NCI-H2107 treated with DMSO at 0.1 percent for 48 hours (cell line): ENCODE measurements at regions not wholly inside any gene's neighbourhood (a gene's known extent, or its start where the extent isn't known, plus 50 kb on each side); places are given as distances from the start of the nearest gene placed in this dataset.

Experiments used
- DNase-seq: peaks from one replicate; lab custom pipeline; 2025; ENCODE audit not compliant: unreplicated experiment; lab: John Stamatoyannopoulos, UW

GRCh38 chr13:72457151-72457550 is 270.3 kb downstream of the MZT1 start:
- no peak for DNase-seq

GRCh38 chr13:72456486-72456885 is 270.9 kb downstream of the MZT1 start:
- DNase-seq, result no peak

GRCh38 chr13:72453161-72453560 is 274.3 kb downstream of the MZT1 start:
- DNase-seq, result no peak

GRCh38 chr13:72448082-72448481 is 279.3 kb downstream of the MZT1 start:
- DNase-seq, result no peak

GRCh38 chr13:72444999-72445398 is 282.4 kb downstream of the MZT1 start:
- DNase-seq, result no peak

GRCh38 chr13:72437458-72437857 is 290.0 kb downstream of the MZT1 start:
- no peak for DNase-seq

GRCh38 chr13:72435251-72435650 is 292.2 kb downstream of the MZT1 start:
- DNase-seq, result no peak

GRCh38 chr13:72431981-72432682 is 295.3 kb downstream of the MZT1 start:
- DNase-seq, result no peak

- DNase-seq, result no peak
Measured at GRCh38 chr13:72430923-72431322, 296.5 kb downstream of the MZT1 start.

GRCh38 chr13:72427757-72428528 is 299.5 kb downstream of the MZT1 start:
- DNase-seq, result no peak

- DNase-seq, result no peak
Measured at GRCh38 chr13:72424059-72424458, 303.4 kb downstream of the MZT1 start.

- DNase-seq, result no peak
Measured at GRCh38 chr13:72415817-72416216, 311.6 kb downstream of the MZT1 start.

GRCh38 chr13:72412481-72412880 is 314.9 kb downstream of the MZT1 start:
- DNase-seq, result no peak

GRCh38 chr13:72405441-72405840 is 322.0 kb downstream of the MZT1 start:
- no peak for DNase-seq

GRCh38 chr13:72403396-72404010 is 323.9 kb downstream of the MZT1 start:
- DNase-seq, result no peak

GRCh38 chr13:72400856-72401255 is 326.6 kb downstream of the MZT1 start:
- no peak for DNase-seq

GRCh38 chr13:72399351-72399750 is 328.1 kb downstream of the MZT1 start:
- no peak for DNase-seq

GRCh38 chr13:72397265-72397664 is 330.2 kb downstream of the MZT1 start:
- DNase-seq, result no peak

- DNase-seq, result no peak
Measured at GRCh38 chr13:72390909-72391308, 336.5 kb downstream of the MZT1 start.

GRCh38 chr13:72386138-72386684 is 341.2 kb downstream of the MZT1 start:
- no peak for DNase-seq

- no peak for DNase-seq
Measured at GRCh38 chr13:72384879-72385278, 342.6 kb downstream of the MZT1 start.
